ENCODE measurements at regions not wholly inside any gene's neighbourhood (a gene's known extent, or its start where the extent isn't known, plus 50 kb on each side); places are given as distances from the start of the nearest gene placed in this dataset.

DNA sequence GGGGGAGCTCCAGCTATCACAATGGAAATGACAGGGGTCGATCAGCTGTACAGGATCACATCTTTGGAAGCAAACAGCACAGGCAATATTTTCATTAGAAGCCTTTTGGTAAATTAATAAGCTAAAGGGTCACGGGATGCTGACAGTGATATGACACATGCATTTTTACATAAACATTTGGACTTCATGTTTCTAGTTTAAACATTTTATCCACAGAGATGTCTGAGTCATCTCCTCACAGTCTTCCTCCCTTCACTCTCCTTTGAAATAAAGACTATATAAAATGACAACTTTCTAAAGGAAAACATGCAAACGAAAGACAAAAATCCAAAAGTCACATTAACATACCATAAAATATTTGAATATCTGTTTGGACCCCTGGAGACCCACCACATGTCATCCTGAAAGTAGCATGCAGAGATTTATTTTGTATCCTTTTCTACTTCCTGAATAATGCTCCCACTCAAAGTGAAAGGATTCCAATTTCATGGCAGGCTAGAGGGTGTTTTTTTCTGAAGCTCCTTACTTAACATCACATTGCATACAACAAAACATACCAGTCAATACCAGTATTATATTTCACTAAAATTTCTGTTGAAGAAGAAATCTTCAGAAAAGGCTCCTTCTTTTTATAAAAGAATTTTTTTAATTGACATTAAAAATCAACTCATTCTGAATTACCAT, 200.1 kb upstream of the PPARGC1A start:
- H3K4me3 Mint-ChIP-seq: no peak overlapping the region

GRCh38 chr4:24080871-24081270, 191.0 kb upstream of the PPARGC1A start:
- Mint-ChIP-seq H3K9me3 (no peaks in the 10 kb centered on the region), H3K27ac (no peak overlapping the region), H3K36me3 (ENCODE audit: low read depth) (no peaks in the 10 kb centered on the region), H3K27me3 (ENCODE audit: low read depth) (no peaks in the 10 kb centered on the region), H3K4me1 (peaks cover 5% of the 10 kb centered on the region), H3K4me3 (no peak overlapping the region)
- no peak for TF ChIP-seq CTCF (IDR thresholded peaks at IDR 0.05; ENCODE audit: unreplicated experiment in 3 of 3)

More for the DNA sequence above, 200.1 kb upstream of the PPARGC1A start:
- peaks cover 5% of the 10 kb centered on the region for H3K27me3 Mint-ChIP-seq (ENCODE audit: low read depth)
- no peaks in the 10 kb centered on the region for H3K9me3 Mint-ChIP-seq
- H3K4me1 Mint-ChIP-seq: peaks cover 17% of the 10 kb centered on the region
- no peaks in the 10 kb centered on the region for H3K36me3 Mint-ChIP-seq (ENCODE audit: low read depth)
- peak overlapping the region in 2 of 3 experiments; percentile 35 to 60 for H3K27ac Mint-ChIP-seq
- no peak for TF ChIP-seq CTCF (IDR thresholded peaks at IDR 0.05; ENCODE audit: unreplicated experiment in 3 of 3)

DNA sequence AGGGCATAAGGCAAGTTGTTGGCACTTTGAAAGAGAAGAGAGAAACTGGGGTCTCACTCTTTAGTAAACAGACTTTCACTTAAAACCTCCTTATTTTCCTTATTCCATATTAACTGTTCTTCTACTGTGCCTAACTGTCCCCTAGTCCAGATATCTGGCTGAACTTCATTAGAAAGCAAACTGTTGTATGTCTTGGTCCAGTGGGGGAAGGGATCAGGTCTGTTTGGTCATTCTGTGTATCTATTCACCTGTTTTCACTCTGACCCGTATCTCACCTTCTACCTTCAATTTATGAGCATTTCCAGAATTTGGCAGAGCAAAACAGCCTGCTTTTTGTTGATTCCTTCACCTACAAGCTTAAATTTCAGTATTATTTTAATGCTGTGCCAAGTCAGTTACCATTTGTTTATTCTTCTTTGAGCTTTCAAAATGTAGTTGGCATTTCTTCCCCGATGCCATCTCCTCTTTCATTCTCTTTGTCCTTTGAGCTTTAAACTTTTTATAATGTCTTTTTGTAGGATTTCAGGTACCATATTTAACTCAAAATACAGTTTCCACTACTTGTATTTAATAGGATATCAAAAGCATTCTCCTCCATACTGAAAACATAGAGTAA, 188.6 kb upstream of the PPARGC1A start:
- Mint-ChIP-seq H3K36me3 (ENCODE audit: low read depth) (no peaks in the 10 kb centered on the region), H3K9me3 (no peaks in the 10 kb centered on the region), H3K27ac (no peak overlapping the region), H3K4me1 (peaks cover 5% of the 10 kb centered on the region), H3K4me3 (no peak overlapping the region), H3K27me3 (ENCODE audit: low read depth) (no peaks in the 10 kb centered on the region)
- TF ChIP-seq CTCF (IDR thresholded peaks at IDR 0.05; ENCODE audit: unreplicated experiment in 3 of 3): no peak

DNA sequence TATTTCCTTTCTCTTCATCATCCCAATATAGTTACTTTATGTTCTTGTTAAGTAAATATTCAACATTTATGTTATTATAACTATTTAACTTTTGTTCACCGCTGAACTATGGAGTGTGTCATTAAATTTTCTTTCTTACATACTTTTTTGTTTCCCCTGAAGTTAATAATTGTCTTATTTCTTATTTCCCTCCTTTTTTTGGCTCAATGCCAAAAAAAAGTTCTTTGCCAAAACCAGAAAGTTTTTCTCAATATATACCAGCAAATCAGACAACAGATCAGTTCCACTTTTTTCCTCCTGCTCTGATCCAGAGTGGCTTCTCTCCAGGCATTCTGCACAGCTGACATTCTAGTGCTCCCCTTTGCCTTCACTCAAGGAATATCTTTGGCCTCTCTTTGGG, 187.0 kb upstream of the PPARGC1A start:
- H3K27me3 Mint-ChIP-seq (ENCODE audit: low read depth): peaks cover 4% of the 10 kb centered on the region
- H3K27ac Mint-ChIP-seq: no peak overlapping the region
- no peaks in the 10 kb centered on the region for H3K9me3 Mint-ChIP-seq
- H3K4me3 Mint-ChIP-seq: no peak overlapping the region
- TF ChIP-seq CTCF (IDR thresholded peaks at IDR 0.05; ENCODE audit: unreplicated experiment in 3 of 3): no peak
- peaks cover 5% of the 10 kb centered on the region for H3K4me1 Mint-ChIP-seq
- no peaks in the 10 kb centered on the region for H3K36me3 Mint-ChIP-seq (ENCODE audit: low read depth)

GRCh38 chr4:24073948-24074347, 184.1 kb upstream of the PPARGC1A start:
- H3K27ac Mint-ChIP-seq: no peak overlapping the region
- no peak for TF ChIP-seq CTCF (IDR thresholded peaks at IDR 0.05; ENCODE audit: unreplicated experiment in 3 of 3)
- no peaks in the 10 kb centered on the region for H3K36me3 Mint-ChIP-seq (ENCODE audit: low read depth)
- H3K9me3 Mint-ChIP-seq: no peaks in the 10 kb centered on the region
- peaks cover 4% of the 10 kb centered on the region for H3K27me3 Mint-ChIP-seq (ENCODE audit: low read depth)
- H3K4me1 Mint-ChIP-seq: peaks cover 5% of the 10 kb centered on the region
- no peak overlapping the region for H3K4me3 Mint-ChIP-seq
